ENCODE measurements at regions not wholly inside any gene's neighbourhood (a gene's known extent, or its start where the extent isn't known, plus 50 kb on each side); places are given as distances from the start of the nearest gene placed in this dataset.

DNA sequence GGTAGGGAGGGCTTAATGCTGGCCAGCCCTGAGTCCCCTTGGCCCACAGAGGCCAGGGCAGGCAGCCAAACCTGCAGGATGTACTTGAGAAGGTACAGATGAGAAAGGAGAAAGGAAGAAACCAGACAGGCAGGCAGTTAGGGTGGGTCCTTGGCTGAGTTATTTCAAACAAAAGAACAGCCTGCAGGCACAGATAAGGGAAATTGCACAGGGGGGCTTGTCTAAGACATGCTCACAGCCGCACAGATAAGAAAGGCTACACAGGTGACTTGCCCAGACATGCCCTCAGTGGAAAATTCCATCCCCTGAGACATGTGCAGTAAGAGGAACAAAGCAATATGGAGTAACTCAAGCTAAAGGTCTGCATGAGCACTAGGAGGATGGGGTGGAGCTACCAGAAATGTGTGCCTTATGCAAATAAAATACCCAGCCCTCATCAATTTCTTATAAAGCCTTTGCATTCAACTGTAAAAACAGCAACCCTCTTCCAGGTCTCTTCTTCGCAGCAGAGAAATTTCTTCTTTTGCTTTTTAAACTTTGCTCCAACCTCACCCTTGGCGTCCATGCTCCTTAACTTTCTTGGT lies 158.2 kb upstream of the RGS6 start:
- peaks cover 45% of the 10 kb centered on the region; the same call in 1 of the 2 replicates for H3K9me3 ChIP-seq (ENCODE audit: insufficient read depth, low read length)
- TF ChIP-seq SUZ12 (IDR thresholded peaks at IDR 0.05; ENCODE audit: extremely low read depth, insufficient read depth, insufficient read length) (no peak), ZNF274 (IDR thresholded peaks at IDR 0.05; ENCODE audit: low read depth, low read length) (no peak), YY1 (IDR thresholded peaks at IDR 0.05; ENCODE audit: insufficient read depth, insufficient read length) (no peak)
- no peak overlapping the region for H3K4me3 ChIP-seq (ENCODE audit: insufficient read length, low read depth)
- H3K4me1 ChIP-seq (ENCODE audit: insufficient read depth, insufficient read length) = no peaks in the 10 kb centered on the region
- H3K9ac ChIP-seq (ENCODE audit: insufficient read length, low read depth) = no peak overlapping the region
- DNase-seq (ENCODE audit: low read depth, low spot score) = no peak
- no peaks in the 10 kb centered on the region for H3K27me3 ChIP-seq (ENCODE audit: insufficient read depth, insufficient read length)
- H3K36me3 ChIP-seq (ENCODE audit: insufficient read depth, insufficient read length, low read length) = no peaks in the 10 kb centered on the region

DNA sequence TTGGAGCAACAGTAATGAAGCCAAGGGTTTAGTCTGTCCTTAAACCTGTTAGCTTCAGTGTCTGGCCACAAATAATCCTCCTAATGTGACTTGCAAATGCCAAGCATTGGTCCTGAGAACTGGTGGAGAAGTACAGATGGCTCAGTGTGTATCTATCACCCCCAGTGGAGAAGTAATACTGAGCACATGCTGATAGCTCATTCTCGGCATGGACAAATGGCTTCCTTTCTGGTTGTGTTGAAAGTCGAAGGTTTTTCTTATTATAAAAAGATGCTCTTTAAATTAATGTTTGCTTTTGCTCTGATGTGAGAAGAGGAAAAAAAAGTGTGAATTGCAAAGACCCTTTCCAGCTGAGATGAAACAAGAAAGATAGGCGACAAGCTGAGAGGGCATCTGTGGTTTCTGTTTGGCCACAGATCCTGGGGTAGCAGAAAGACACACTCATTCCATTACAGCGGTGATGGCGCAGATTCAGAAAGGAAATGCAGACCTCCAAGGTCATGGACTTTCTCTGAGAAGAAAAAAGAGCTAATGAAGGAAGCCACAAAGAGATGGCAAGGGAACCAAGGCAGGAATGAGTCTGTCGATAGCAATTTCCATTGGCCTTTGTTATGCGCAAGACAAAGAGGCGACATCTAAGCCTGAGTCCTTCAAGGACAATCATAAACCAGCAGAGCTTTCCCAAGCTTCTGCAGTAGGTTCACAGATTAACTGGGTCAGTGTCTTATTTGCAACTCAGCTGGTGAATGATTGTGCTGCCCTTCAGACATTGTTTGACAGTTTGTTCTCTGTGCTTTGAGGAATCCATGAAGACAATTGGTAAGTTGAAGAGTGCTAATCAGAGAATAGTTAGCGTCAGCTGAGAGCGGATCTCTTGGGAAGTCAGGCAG lies 155.5 kb upstream of the RGS6 start:
- no peak overlapping the region for H3K4me3 ChIP-seq (ENCODE audit: insufficient read length, low read depth)
- H3K4me1 ChIP-seq (ENCODE audit: insufficient read depth, insufficient read length) = no peaks in the 10 kb centered on the region
- H3K9ac ChIP-seq (ENCODE audit: insufficient read length, low read depth) = no peak overlapping the region
- H3K36me3 ChIP-seq (ENCODE audit: insufficient read depth, insufficient read length, low read length) = no peaks in the 10 kb centered on the region
- no peak for TF ChIP-seq YY1 (IDR thresholded peaks at IDR 0.05; ENCODE audit: insufficient read depth, insufficient read length)
- no peak for TF ChIP-seq ZNF274 (IDR thresholded peaks at IDR 0.05; ENCODE audit: low read depth, low read length)
- no peak for TF ChIP-seq SUZ12 (IDR thresholded peaks at IDR 0.05; ENCODE audit: extremely low read depth, insufficient read depth, insufficient read length)
- DNase-seq (ENCODE audit: low read depth, low spot score) = peak; percentile 87
- no peaks in the 10 kb centered on the region for H3K27me3 ChIP-seq (ENCODE audit: insufficient read depth, insufficient read length)
- H3K9me3 ChIP-seq (ENCODE audit: insufficient read depth, low read length) = peaks cover 48% of the 10 kb centered on the region; the same call in 1 of the 2 replicates

DNA sequence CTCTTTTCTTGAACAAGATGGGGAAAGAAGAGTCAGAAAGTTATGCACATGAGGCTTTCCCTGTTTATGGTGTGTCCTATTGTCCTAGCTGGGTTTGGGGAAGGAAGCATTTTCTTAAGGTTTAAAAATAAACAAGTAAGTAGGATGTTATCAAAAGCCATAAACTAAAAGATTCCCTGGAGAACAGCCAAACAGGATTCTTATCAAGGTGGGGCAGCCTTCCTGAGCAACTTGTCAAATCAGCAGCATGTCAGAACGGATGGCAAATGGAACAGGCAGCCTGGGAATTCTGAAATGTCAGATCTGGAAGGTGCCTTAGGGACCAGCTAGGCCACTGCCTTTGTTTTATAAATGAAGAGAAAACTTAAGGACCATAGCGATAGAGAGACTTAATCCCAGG lies 152.2 kb upstream of the RGS6 start:
- Histone ChIP-seq H3K4me1 (ENCODE audit: insufficient read depth, insufficient read length) (no peaks in the 10 kb centered on the region), H3K27me3 (ENCODE audit: insufficient read depth, insufficient read length) (no peaks in the 10 kb centered on the region), H3K9ac (ENCODE audit: insufficient read length, low read depth) (no peak overlapping the region), H3K4me3 (ENCODE audit: insufficient read length, low read depth) (no peak overlapping the region), H3K9me3 (ENCODE audit: insufficient read depth, low read length) (peaks cover 34% of the 10 kb centered on the region), H3K36me3 (ENCODE audit: insufficient read depth, insufficient read length, low read length) (no peaks in the 10 kb centered on the region)
- DNase-seq (ENCODE audit: low read depth, low spot score) = no peak
- no peak for TF ChIP-seq YY1 (IDR thresholded peaks at IDR 0.05; ENCODE audit: insufficient read depth, insufficient read length)
- no peak for TF ChIP-seq ZNF274 (IDR thresholded peaks at IDR 0.05; ENCODE audit: low read depth, low read length)
- no peak for TF ChIP-seq SUZ12 (IDR thresholded peaks at IDR 0.05; ENCODE audit: extremely low read depth, insufficient read depth, insufficient read length)

DNA sequence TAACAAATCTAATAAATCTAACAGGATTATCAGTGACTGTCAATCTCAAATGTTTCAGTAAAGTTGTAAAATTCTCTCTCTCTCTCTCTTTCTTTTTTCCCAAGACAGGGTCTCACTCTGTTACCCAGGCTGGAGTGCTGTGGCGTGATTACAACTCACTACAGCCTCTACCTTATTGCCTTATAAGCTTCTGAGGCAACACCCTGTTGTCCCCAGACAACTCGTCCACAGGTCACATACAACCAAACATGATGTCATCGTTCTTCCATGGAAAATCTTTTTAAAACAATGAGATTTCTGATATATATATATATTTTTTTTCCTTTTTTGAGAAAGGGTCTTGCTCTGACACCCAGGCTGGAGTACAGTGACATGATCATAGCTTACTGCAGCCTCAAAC lies 151.4 kb upstream of the RGS6 start:
- Histone ChIP-seq H3K4me1 (ENCODE audit: insufficient read depth, insufficient read length) (no peaks in the 10 kb centered on the region), H3K9ac (ENCODE audit: insufficient read length, low read depth) (no peak overlapping the region), H3K9me3 (ENCODE audit: insufficient read depth, low read length) (peaks cover 26% of the 10 kb centered on the region), H3K27me3 (ENCODE audit: insufficient read depth, insufficient read length) (no peaks in the 10 kb centered on the region), H3K36me3 (ENCODE audit: insufficient read depth, insufficient read length, low read length) (no peaks in the 10 kb centered on the region), H3K4me3 (ENCODE audit: insufficient read length, low read depth) (no peak overlapping the region)
- no peak for DNase-seq (ENCODE audit: low read depth, low spot score)
- TF ChIP-seq ZNF274 (IDR thresholded peaks at IDR 0.05; ENCODE audit: low read depth, low read length) (no peak), YY1 (IDR thresholded peaks at IDR 0.05; ENCODE audit: insufficient read depth, insufficient read length) (no peak), SUZ12 (IDR thresholded peaks at IDR 0.05; ENCODE audit: extremely low read depth, insufficient read depth, insufficient read length) (no peak)

DNA sequence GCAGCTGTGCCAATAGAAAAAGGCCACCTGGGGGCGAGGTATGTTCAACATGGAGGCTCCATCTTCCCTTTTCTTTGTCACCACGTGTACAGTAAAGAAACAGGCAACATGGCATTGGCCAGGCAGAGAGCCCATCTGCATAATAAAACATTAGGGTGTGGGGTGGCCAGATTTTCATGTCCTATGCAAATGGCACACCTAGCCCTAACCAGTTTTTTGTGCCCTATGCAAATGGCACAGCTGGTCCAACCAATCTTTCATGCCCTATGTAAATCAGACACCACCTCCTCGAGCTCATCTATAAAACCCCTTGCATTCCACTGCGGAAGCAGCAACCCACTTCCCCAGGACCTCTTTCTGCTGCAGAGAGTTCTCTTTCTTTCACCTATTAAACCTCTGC lies 149.1 kb upstream of the RGS6 start:
- no peaks in the 10 kb centered on the region for H3K27me3 ChIP-seq (ENCODE audit: insufficient read depth, insufficient read length)
- H3K9ac ChIP-seq (ENCODE audit: insufficient read length, low read depth) = no peak overlapping the region
- TF ChIP-seq SUZ12 (IDR thresholded peaks at IDR 0.05; ENCODE audit: extremely low read depth, insufficient read depth, insufficient read length) (no peak), YY1 (IDR thresholded peaks at IDR 0.05; ENCODE audit: insufficient read depth, insufficient read length) (no peak), ZNF274 (IDR thresholded peaks at IDR 0.05; ENCODE audit: low read depth, low read length) (no peak)
- DNase-seq (ENCODE audit: low read depth, low spot score) = no peak
- H3K9me3 ChIP-seq (ENCODE audit: insufficient read depth, low read length) = peaks cover 17% of the 10 kb centered on the region
- H3K4me1 ChIP-seq (ENCODE audit: insufficient read depth, insufficient read length) = no peaks in the 10 kb centered on the region
- no peak overlapping the region for H3K4me3 ChIP-seq (ENCODE audit: insufficient read length, low read depth)
- H3K36me3 ChIP-seq (ENCODE audit: insufficient read depth, insufficient read length, low read length) = no peaks in the 10 kb centered on the region

DNA sequence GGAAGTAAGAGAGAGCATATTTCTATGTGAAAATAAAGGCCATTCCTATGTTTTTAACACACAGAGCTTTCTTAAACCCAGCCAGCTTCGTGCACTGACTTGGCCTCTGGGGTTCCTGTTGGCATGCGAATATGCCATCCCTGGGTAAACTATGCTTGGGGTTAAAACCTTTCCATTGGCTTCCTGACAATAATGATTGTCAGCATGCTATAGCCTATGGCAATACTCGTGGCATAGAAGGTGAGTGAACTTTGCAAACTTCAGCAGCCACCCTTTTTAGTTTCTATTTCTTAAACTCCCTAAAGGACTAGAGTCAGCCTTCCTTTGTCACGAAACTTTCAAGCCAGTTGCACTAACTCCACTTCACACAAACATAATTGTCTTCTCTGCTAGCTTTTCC lies 148.4 kb upstream of the RGS6 start:
- Histone ChIP-seq H3K36me3 (ENCODE audit: insufficient read depth, insufficient read length, low read length) (no peaks in the 10 kb centered on the region), H3K27me3 (ENCODE audit: insufficient read depth, insufficient read length) (no peaks in the 10 kb centered on the region), H3K4me1 (ENCODE audit: insufficient read depth, insufficient read length) (no peaks in the 10 kb centered on the region), H3K9me3 (ENCODE audit: insufficient read depth, low read length) (peaks cover 15% of the 10 kb centered on the region), H3K4me3 (ENCODE audit: insufficient read length, low read depth) (no peak overlapping the region), H3K9ac (ENCODE audit: insufficient read length, low read depth) (no peak overlapping the region)
- TF ChIP-seq YY1 (IDR thresholded peaks at IDR 0.05; ENCODE audit: insufficient read depth, insufficient read length) (no peak), ZNF274 (IDR thresholded peaks at IDR 0.05; ENCODE audit: low read depth, low read length) (no peak), SUZ12 (IDR thresholded peaks at IDR 0.05; ENCODE audit: extremely low read depth, insufficient read depth, insufficient read length) (no peak)
- DNase-seq (ENCODE audit: low read depth, low spot score) = no peak

DNA sequence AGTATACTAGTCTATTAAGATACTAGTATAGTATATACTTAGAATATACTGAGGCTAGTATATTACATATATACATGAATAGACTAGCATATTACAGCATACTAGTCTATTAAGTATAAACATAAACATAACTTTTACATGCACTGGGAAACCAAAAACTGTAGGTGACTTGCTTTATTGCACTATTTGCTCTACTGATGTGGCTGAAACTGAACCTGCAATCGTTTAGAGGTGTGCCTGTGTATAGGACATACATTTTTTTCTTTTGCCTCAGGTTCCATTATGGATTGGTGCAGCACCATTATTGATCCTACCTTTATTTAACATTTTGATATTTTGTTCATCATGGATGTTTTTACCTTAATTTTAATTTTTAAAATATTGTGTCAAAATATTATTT lies 143.2 kb upstream of the RGS6 start:
- Histone ChIP-seq H3K36me3 (ENCODE audit: insufficient read depth, insufficient read length, low read length) (no peaks in the 10 kb centered on the region), H3K4me1 (ENCODE audit: insufficient read depth, insufficient read length) (no peaks in the 10 kb centered on the region), H3K27me3 (ENCODE audit: insufficient read depth, insufficient read length) (no peaks in the 10 kb centered on the region), H3K9me3 (ENCODE audit: insufficient read depth, low read length) (no peaks in the 10 kb centered on the region), H3K9ac (ENCODE audit: insufficient read length, low read depth) (no peak overlapping the region), H3K4me3 (ENCODE audit: insufficient read length, low read depth) (no peak overlapping the region)
- no peak for DNase-seq (ENCODE audit: low read depth, low spot score)
- TF ChIP-seq SUZ12 (IDR thresholded peaks at IDR 0.05; ENCODE audit: extremely low read depth, insufficient read depth, insufficient read length) (no peak), ZNF274 (IDR thresholded peaks at IDR 0.05; ENCODE audit: low read depth, low read length) (no peak), YY1 (IDR thresholded peaks at IDR 0.05; ENCODE audit: insufficient read depth, insufficient read length) (no peak)
